PC-3 (cell line): ENCODE measurements at regions not wholly inside any gene's neighbourhood (a gene's known extent, or its start where the extent isn't known, plus 50 kb on each side); places are given as distances from the start of the nearest gene placed in this dataset.

Source experiments
- ATAC-seq: fragments of 200-7000 bp; cut with Tn5 transposase; 2 replicates; pipeline ENCODE4 v1.9.1; 2020; ENCODE audit warnings: mild to moderate bottlenecking, moderate library complexity
- BruUV-seq: library from RNA; stranded (reverse); fragments of 400-500 nt; replicated peaks from 2 replicates; lab custom pipeline; 2021; lab: Mats Ljungman, UMichigan
- CTCF ChIA-PET: fragments of 300-600 bp; sonication (Branson Sonifier 250); formaldehyde crosslinking; loops from one replicate; lab custom pipeline; 2022; ENCODE audit warnings: antibody characterized with exemption; lab: Charles Lee
- POLR2A ChIA-PET: fragments of 300-600 bp; sonication (Branson Sonifier 250); formaldehyde crosslinking; loops from one replicate; lab custom pipeline; 2022; ENCODE audit warnings: antibody characterized with exemption; ENCODE audit not compliant: unreplicated experiment; lab: Charles Lee
- DNase-seq: peaks from one replicate; pipeline ENCODE4 v3.0.0-alpha.2; 2015
- H2AFZ ChIP-seq: fragments of 300-600 bp; sonication (generic); 2 replicates; pipeline ENCODE4 v1.6.0; 2016; ENCODE audit warnings: antibody characterized with exemption, low read length
- H3F3A ChIP-seq: fragments of 300-600 bp; sonication (generic); one replicate; pipeline ENCODE4 v1.6.0; 2017; ENCODE audit warnings: antibody characterized with exemption, low read length, control low read depth, mild to moderate bottlenecking; ENCODE audit not compliant: unreplicated experiment
- H3K27ac ChIP-seq: fragments of 300-600 bp; sonication (generic); 2 replicates; pipeline ENCODE4 v1.5.1; 2016; ENCODE audit warnings: mild to moderate bottlenecking, low read length
- H3K27me3 ChIP-seq: fragments of 300-600 bp; sonication (generic); 2 replicates; pipeline ENCODE4 v1.6.1; 2016; ENCODE audit warnings: low read length, mixed read lengths
- H3K36me3 ChIP-seq: fragments of 300-600 bp; sonication (generic); 2 replicates; pipeline ENCODE4 v1.6.1; 2016; ENCODE audit warnings: low read depth, mixed run types, low read length, mixed read lengths
- H3K4me1 ChIP-seq: fragments of 300-600 bp; sonication (generic); 2 replicates; pipeline ENCODE4 v1.5.1; 2016; ENCODE audit warnings: low read length; ENCODE audit not compliant: insufficient read depth
- H3K4me2 ChIP-seq: fragments of 300-600 bp; sonication (generic); 2 replicates; pipeline ENCODE4 v1.6.0; 2016; ENCODE audit warnings: low read length
- H3K4me3 ChIP-seq: fragments of 300-600 bp; sonication (generic); 2 replicates; pipeline ENCODE4 v1.5.1; 2016; ENCODE audit warnings: mild to moderate bottlenecking, low read length, mixed read lengths
- H3K79me2 ChIP-seq: fragments of 300-600 bp; sonication (generic); 2 replicates; pipeline ENCODE4 v1.6.1; 2017; ENCODE audit warnings: low read length, mixed read lengths
- H3K9ac ChIP-seq: fragments of 300-600 bp; sonication (generic); 2 replicates; pipeline ENCODE4 v1.6.0; 2016; ENCODE audit warnings: mild to moderate bottlenecking, low read length
- H3K9me2 ChIP-seq: fragments of 300-600 bp; sonication (generic); replicated peaks from 2 replicates; pipeline ENCODE4 v1.6.1; 2016; ENCODE audit warnings: mixed run types, low read length, mixed read lengths
- H3K9me3 ChIP-seq: fragments of 300-600 bp; sonication (generic); 2 replicates; pipeline ENCODE4 v1.6.1; 2016; ENCODE audit warnings: low read length, mixed read lengths
- H4K20me1 ChIP-seq: fragments of 300-600 bp; sonication (generic); 2 replicates; pipeline ENCODE4 v1.6.1; 2016; ENCODE audit warnings: low read length, mixed read lengths
- EZH2 ChIP-seq: fragments of 300-600 bp; sonication (generic); IDR thresholded peaks from one replicate; pipeline ENCODE4 v1.6.1; 2017; ENCODE audit warnings: antibody characterized with exemption, mild to moderate bottlenecking, low read length; ENCODE audit not compliant: unreplicated experiment
- EZH2phosphoT487 ChIP-seq: fragments of 300-600 bp; sonication (generic); IDR thresholded peaks from 2 replicates; pipeline ENCODE4 v1.6.1; 2018; ENCODE audit warnings: mild to moderate bottlenecking, antibody characterized with exemption, low read length, borderline replicate concordance
- intact Hi-C: fragments of 100-400 bp; cut with micrococcal nuclease; formaldehyde crosslinking; loops from 2 replicates; pipeline ENCODE4 v1.9.0; 2023
- TF ChIP-seq, protein P1 (sequence below): fragments of 300-600 bp; sonication (generic); conservative IDR thresholded peaks from 2 replicates; pipeline ENCODE4 v1.5.1; 2017; ENCODE audit warnings: antibody characterized with exemption, low read depth, mild to moderate bottlenecking, low read length

DNA sequence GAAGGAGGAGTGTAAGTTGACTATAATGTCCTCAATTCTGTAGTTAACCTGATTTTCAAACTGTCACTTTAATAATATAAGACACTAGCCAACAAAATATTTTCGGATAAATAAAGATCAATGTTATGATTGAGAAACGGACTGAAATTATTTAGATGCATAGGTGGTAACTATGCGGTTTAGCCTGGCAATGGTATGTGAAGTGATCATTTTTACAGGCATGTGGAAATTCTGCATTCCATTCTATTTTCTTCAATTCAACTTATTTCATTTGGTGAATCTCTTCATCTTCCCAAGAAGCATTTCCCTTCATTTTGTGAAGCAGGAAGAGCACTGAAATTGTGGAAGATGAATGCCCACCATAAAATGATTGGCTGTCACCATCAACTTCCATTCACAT lies 1457.5 kb upstream of the CDH9 start:
- Histone ChIP-seq H3K9ac (no peak overlapping the region), H3K4me2 (no peak overlapping the region), H3F3A (no peaks in the 10 kb centered on the region), H3K27me3 (no peaks in the 10 kb centered on the region), H3K36me3 (no peaks in the 10 kb centered on the region), H3K9me2 (no peaks in the 10 kb centered on the region), H3K9me3 (no peaks in the 10 kb centered on the region), H3K27ac (no peak overlapping the region), H3K4me3 (no peak overlapping the region), H3K4me1 (no peaks in the 10 kb centered on the region), H2AFZ (peak overlapping the region; percentile 26; the same call in 1 of the 2 replicates), H3K79me2 (no peaks in the 10 kb centered on the region), H4K20me1 (no peaks in the 10 kb centered on the region)
- no TSS peak for BruUV-seq
- CTCF ChIA-PET, result no interaction called here
- TF ChIP-seq EZH2phosphoT487, result no peak
- TF ChIP-seq EZH2, result no peak
- TF ChIP-seq, protein P1, sequence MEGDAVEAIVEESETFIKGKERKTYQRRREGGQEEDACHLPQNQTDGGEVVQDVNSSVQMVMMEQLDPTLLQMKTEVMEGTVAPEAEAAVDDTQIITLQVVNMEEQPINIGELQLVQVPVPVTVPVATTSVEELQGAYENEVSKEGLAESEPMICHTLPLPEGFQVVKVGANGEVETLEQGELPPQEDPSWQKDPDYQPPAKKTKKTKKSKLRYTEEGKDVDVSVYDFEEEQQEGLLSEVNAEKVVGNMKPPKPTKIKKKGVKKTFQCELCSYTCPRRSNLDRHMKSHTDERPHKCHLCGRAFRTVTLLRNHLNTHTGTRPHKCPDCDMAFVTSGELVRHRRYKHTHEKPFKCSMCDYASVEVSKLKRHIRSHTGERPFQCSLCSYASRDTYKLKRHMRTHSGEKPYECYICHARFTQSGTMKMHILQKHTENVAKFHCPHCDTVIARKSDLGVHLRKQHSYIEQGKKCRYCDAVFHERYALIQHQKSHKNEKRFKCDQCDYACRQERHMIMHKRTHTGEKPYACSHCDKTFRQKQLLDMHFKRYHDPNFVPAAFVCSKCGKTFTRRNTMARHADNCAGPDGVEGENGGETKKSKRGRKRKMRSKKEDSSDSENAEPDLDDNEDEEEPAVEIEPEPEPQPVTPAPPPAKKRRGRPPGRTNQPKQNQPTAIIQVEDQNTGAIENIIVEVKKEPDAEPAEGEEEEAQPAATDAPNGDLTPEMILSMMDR, result no peak
- DNase-seq (peak; percentile 35), ATAC-seq (no peak)
- POLR2A ChIA-PET, result no interaction called here
- intact Hi-C loops, result no loop called here

DNA sequence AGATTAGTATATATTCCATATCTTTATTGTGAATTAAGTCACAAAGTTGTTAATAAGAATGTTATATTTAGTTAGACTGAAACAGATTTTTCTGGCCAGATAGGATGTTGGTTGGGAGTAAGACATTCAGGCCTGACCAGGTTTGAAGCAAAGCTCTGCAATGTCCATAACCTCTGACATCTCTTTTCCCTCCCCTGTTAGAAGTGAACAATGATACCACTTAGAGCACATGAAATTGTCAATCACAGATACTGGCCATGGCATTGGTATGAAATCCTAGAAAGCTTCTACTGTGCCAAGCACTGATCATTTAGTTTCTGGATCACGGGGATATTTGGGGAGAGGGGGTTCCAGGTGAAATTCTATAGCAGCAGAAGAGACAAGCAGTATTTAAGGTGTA lies 1455.1 kb upstream of the CDH9 start:
- ATAC-seq (no peak), DNase-seq (no peak)
- Histone ChIP-seq H3K4me1 (no peaks in the 10 kb centered on the region), H3K9ac (no peak overlapping the region), H3K79me2 (no peaks in the 10 kb centered on the region), H3K4me3 (no peak overlapping the region), H3K27me3 (no peaks in the 10 kb centered on the region), H3K27ac (no peak overlapping the region), H3F3A (no peaks in the 10 kb centered on the region), H3K4me2 (no peak overlapping the region), H4K20me1 (no peaks in the 10 kb centered on the region), H3K9me2 (no peaks in the 10 kb centered on the region), H2AFZ (no peak overlapping the region), H3K9me3 (no peaks in the 10 kb centered on the region), H3K36me3 (no peaks in the 10 kb centered on the region)
- TF ChIP-seq EZH2phosphoT487 (no peak), EZH2 (no peak)
- TF ChIP-seq, protein P1, result no peak
- BruUV-seq, result no TSS peak
- CTCF ChIA-PET, result no interaction called here
- POLR2A ChIA-PET, result no interaction called here
- intact Hi-C loops, result no loop called here

DNA sequence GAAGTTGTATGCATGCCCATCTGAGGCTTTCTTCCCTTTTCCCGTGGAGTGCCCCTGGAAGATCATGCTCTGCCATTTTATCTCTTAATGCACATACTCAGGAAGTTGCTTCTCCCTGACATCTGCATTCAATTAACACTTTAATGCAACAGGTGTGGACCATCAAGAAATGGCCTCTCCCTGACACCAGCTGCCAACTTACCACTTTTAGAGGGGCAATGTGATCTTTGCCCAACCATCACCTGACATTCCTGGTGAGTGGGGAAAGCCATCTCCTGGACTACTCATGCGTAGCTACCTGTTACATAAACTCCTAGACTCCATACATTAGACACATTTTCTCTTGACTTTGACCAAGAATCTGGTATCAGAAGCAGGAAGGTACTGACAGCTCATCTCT lies 1450.4 kb upstream of the CDH9 start:
- ATAC-seq (no peak), DNase-seq (no peak)
- Histone ChIP-seq H3K79me2 (no peaks in the 10 kb centered on the region), H3K4me2 (no peak overlapping the region), H4K20me1 (no peaks in the 10 kb centered on the region), H3K9ac (no peak overlapping the region), H3K9me2 (no peaks in the 10 kb centered on the region), H3K27ac (no peak overlapping the region), H3K4me3 (no peak overlapping the region), H3K27me3 (no peaks in the 10 kb centered on the region), H3F3A (no peaks in the 10 kb centered on the region), H2AFZ (no peak overlapping the region), H3K36me3 (no peaks in the 10 kb centered on the region), H3K9me3 (no peaks in the 10 kb centered on the region), H3K4me1 (no peaks in the 10 kb centered on the region)
- ChIA-PET CTCF (no interaction called here), POLR2A (no interaction called here)
- BruUV-seq, result no TSS peak
- TF ChIP-seq, protein P1, result no peak
- TF ChIP-seq EZH2 (no peak), EZH2phosphoT487 (no peak)
- intact Hi-C loops, result no loop called here
